Left ventricle myocardium inferior (tissue), 1 donor: ENCODE measurements at regions not wholly inside any gene's neighbourhood (a gene's known extent, or its start where the extent isn't known, plus 50 kb on each side); places are given as distances from the start of the nearest gene placed in this dataset.

Experiments
- DNase-seq: peaks from one replicate; pipeline ENCODE4 v3.0.0-alpha.2; 2020
- H3K27ac ChIP-seq: fragments of 200-600 bp; replicated peaks from 2 replicates; pipeline ENCODE4 v1.8.0; 2021
- H3K27me3 ChIP-seq: fragments of 200-600 bp; 2 replicates; pipeline ENCODE4 v1.8.0; 2021; ENCODE audit warnings: low read depth
- H3K36me3 ChIP-seq: fragments of 200-600 bp; 2 replicates; pipeline ENCODE4 v1.8.0; 2021
- H3K4me1 ChIP-seq: fragments of 200-600 bp; 2 replicates; pipeline ENCODE4 v1.8.0; 2021
- H3K4me3 ChIP-seq: fragments of 200-600 bp; 2 replicates; pipeline ENCODE4 v1.8.0; 2021; ENCODE audit warnings: mild to moderate bottlenecking, moderate library complexity
- H3K9me3 ChIP-seq: fragments of 200-600 bp; replicated peaks from 2 replicates; pipeline ENCODE4 v1.8.0; 2021
- intact Hi-C: fragments of 100-400 bp; cut with micrococcal nuclease; formaldehyde crosslinking; loops from one replicate; pipeline ENCODE4 v1.11.0; 2022
- TF ChIP-seq, protein P1 (sequence below): fragments of 200-600 bp; IDR thresholded peaks from 2 replicates; pipeline ENCODE4 v1.8.0; 2021; ENCODE audit warnings: antibody characterized with exemption, mild to moderate bottlenecking, borderline replicate concordance
- donor health status: DM: no; HTN: yes; CAD: no; lungs with severe emphysema.

- Histone ChIP-seq H3K9me3 (no peaks in the 10 kb centered on the region), H3K36me3 (no peaks in the 10 kb centered on the region), H3K4me3 (no peak overlapping the region), H3K4me1 (peaks cover 6% of the 10 kb centered on the region), H3K27me3 (no peaks in the 10 kb centered on the region), H3K27ac (no peak overlapping the region)
- TF ChIP-seq, protein P1, sequence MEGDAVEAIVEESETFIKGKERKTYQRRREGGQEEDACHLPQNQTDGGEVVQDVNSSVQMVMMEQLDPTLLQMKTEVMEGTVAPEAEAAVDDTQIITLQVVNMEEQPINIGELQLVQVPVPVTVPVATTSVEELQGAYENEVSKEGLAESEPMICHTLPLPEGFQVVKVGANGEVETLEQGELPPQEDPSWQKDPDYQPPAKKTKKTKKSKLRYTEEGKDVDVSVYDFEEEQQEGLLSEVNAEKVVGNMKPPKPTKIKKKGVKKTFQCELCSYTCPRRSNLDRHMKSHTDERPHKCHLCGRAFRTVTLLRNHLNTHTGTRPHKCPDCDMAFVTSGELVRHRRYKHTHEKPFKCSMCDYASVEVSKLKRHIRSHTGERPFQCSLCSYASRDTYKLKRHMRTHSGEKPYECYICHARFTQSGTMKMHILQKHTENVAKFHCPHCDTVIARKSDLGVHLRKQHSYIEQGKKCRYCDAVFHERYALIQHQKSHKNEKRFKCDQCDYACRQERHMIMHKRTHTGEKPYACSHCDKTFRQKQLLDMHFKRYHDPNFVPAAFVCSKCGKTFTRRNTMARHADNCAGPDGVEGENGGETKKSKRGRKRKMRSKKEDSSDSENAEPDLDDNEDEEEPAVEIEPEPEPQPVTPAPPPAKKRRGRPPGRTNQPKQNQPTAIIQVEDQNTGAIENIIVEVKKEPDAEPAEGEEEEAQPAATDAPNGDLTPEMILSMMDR = no peak
- no peak for DNase-seq
- intact Hi-C loops = no loop called here
Observed at GRCh38 chr4:11597506-11597905, 168.8 kb upstream of the HS3ST1 start.

DNA sequence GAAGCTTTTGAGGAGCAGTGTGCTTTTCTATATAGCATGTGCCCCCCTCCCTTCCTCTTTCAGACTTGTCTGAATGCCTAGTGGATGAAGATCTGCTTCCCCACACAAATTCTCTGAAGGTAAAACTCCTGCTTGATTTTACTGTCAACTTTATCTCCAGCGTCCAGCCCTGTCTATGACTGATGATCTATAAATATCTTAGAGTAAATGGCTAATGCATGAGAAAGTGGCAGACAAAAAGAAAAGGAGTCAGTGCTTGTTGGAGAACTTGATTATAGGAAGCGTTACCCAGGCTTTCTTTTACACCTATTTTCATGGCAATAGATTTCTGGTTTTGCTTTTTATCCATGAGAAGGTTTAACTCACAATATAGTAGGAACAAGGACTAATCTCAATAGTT lies 168.3 kb upstream of the HS3ST1 start:
- DNase-seq = no peak

GRCh38 chr4:11593576-11594116 lies 165.0 kb upstream of the HS3ST1 start:
- TF ChIP-seq, protein P1 = no peak
- intact Hi-C loops = no loop called here
- no peak for DNase-seq

More for the DNA sequence above, 168.3 kb upstream of the HS3ST1 start:
- H3K27me3 ChIP-seq = no peaks in the 10 kb centered on the region
- no peak overlapping the region for H3K27ac ChIP-seq
- TF ChIP-seq, protein P1 = no peak
- H3K9me3 ChIP-seq = no peaks in the 10 kb centered on the region
- intact Hi-C loops = no loop called here
- H3K36me3 ChIP-seq = no peaks in the 10 kb centered on the region
- H3K4me3 ChIP-seq = no peak overlapping the region
- H3K4me1 ChIP-seq = peaks cover 6% of the 10 kb centered on the region

GRCh38 chr4:11592276-11592675 lies 163.6 kb upstream of the HS3ST1 start:
- intact Hi-C loops = no loop called here
- Histone ChIP-seq H3K4me1 (peaks cover 6% of the 10 kb centered on the region), H3K27me3 (no peaks in the 10 kb centered on the region), H3K36me3 (no peaks in the 10 kb centered on the region), H3K4me3 (no peak overlapping the region), H3K27ac (no peak overlapping the region), H3K9me3 (no peaks in the 10 kb centered on the region)
- TF ChIP-seq, protein P1 = no peak
- DNase-seq = no peak

More at GRCh38 chr4:11593576-11594116, 165.0 kb upstream of the HS3ST1 start:
- no peaks in the 10 kb centered on the region for H3K27me3 ChIP-seq
- no peak overlapping the region for H3K27ac ChIP-seq
- H3K4me3 ChIP-seq = no peak overlapping the region
- H3K4me1 ChIP-seq = peaks cover 6% of the 10 kb centered on the region
- no peaks in the 10 kb centered on the region for H3K36me3 ChIP-seq
- H3K9me3 ChIP-seq = no peaks in the 10 kb centered on the region

DNA sequence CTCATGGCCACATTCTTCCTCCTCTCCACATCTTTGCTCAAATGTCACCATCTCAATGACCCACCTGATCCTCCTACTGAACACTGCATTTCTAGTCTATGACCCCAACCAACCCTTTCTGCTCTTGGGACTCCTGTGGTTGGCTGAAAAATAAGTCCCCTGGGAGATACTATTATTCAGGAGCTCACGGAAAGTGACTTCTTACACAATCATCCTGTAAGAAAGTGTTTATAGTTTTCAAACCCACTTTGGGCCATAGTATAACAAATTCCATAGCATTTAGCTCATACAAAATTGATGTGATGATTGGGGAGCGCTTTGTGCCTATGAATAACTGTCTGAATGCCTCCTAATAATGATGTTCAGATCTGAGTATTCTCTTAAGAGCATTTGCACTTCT lies 161.4 kb upstream of the HS3ST1 start:
- Histone ChIP-seq H3K36me3 (no peaks in the 10 kb centered on the region), H3K4me1 (peaks cover 4% of the 10 kb centered on the region), H3K27me3 (no peaks in the 10 kb centered on the region), H3K4me3 (no peak overlapping the region), H3K27ac (no peak overlapping the region), H3K9me3 (no peaks in the 10 kb centered on the region)
- TF ChIP-seq, protein P1 = no peak
- DNase-seq = no peak
- intact Hi-C loops = no loop called here
